ENCODE measurements at regions not wholly inside any gene's neighbourhood (a gene's known extent, or its start where the extent isn't known, plus 50 kb on each side); places are given as distances from the start of the nearest gene placed in this dataset.

- TF ChIP-seq CTCF (conservative IDR thresholded peaks at IDR 0.05) (no peak), ZFX (IDR thresholded peaks at IDR 0.05) (no peak)
- no peak overlapping the region for H3K27ac ChIP-seq
Observed at GRCh38 chr21:19700476-19700875, 1296.9 kb upstream of the TMPRSS15 start.

GRCh38 chr21:19702726-19703125 lies 1295.5 kb upstream of the NCAM2 start:
- TF ChIP-seq CTCF (conservative IDR thresholded peaks at IDR 0.05): no peak
- no peak for TF ChIP-seq ZFX (IDR thresholded peaks at IDR 0.05)
- H3K27ac ChIP-seq: no peak overlapping the region

- TF ChIP-seq ZFX (IDR thresholded peaks at IDR 0.05) (no peak), CTCF (conservative IDR thresholded peaks at IDR 0.05) (no peak)
- H3K27ac ChIP-seq: no peak overlapping the region
Observed at GRCh38 chr21:19704832-19705231, 1293.4 kb upstream of the NCAM2 start.

GRCh38 chr21:19712441-19712840 lies 1285.8 kb upstream of the NCAM2 start:
- H3K27ac ChIP-seq: no peak overlapping the region
- TF ChIP-seq ZFX (IDR thresholded peaks at IDR 0.05) (no peak), CTCF (conservative IDR thresholded peaks at IDR 0.05) (no peak)

- H3K27ac ChIP-seq: no peak overlapping the region
- TF ChIP-seq ZFX (IDR thresholded peaks at IDR 0.05) (no peak), CTCF (conservative IDR thresholded peaks at IDR 0.05) (no peak)
Observed at GRCh38 chr21:19713313-19713712, 1284.9 kb upstream of the NCAM2 start.

GRCh38 chr21:19724081-19724480 lies 1274.1 kb upstream of the NCAM2 start:
- no peak overlapping the region for H3K27ac ChIP-seq
- TF ChIP-seq CTCF (conservative IDR thresholded peaks at IDR 0.05) (no peak), ZFX (IDR thresholded peaks at IDR 0.05) (no peak)

- no peak overlapping the region for H3K27ac ChIP-seq
- TF ChIP-seq CTCF (conservative IDR thresholded peaks at IDR 0.05): no peak
- TF ChIP-seq ZFX (IDR thresholded peaks at IDR 0.05): no peak
Observed at GRCh38 chr21:19731251-19731650, 1267.0 kb upstream of the NCAM2 start.
